HEK293 (cell line): ENCODE measurements at regions not wholly inside any gene's neighbourhood (a gene's known extent, or its start where the extent isn't known, plus 50 kb on each side); places are given as distances from the start of the nearest gene placed in this dataset.

ENCODE experiments used
- BCL11A ChIP-seq: fragments of 450-650 bp; formaldehyde crosslinking; IDR thresholded peaks from 2 replicates; pipeline ENCODE4 v1.5.1; 2016; ENCODE audit warnings: low read depth, missing biosample characterization, missing genetic modification characterization
- TF ChIP-seq, protein P1 (sequence below): fragments of 450-650 bp; formaldehyde crosslinking; IDR thresholded peaks from 2 replicates; pipeline ENCODE4 v1.5.1; 2016; ENCODE audit warnings: missing biosample characterization, missing genetic modification characterization

DNA sequence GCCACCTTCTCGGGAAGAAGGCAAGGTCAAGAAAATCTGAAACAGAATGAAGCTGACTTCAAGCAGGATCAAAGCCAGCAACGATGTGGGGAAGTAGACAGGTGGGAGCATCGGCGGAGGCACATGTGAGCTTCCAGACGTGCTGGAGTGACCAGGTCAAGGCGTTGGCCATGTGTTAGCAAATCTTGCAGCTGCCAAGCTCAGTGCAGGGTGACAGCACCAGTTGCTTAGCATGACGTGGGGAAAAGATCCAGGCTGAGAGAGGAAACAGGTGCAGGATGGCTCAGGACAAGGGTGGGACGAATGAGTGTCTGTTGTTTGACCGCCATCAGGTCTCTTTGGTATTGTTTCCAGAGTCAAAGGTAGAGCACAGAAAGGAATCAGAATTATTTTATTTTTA is 92.3 kb downstream of the TNFSF13B start:
- TF ChIP-seq, protein P1, sequence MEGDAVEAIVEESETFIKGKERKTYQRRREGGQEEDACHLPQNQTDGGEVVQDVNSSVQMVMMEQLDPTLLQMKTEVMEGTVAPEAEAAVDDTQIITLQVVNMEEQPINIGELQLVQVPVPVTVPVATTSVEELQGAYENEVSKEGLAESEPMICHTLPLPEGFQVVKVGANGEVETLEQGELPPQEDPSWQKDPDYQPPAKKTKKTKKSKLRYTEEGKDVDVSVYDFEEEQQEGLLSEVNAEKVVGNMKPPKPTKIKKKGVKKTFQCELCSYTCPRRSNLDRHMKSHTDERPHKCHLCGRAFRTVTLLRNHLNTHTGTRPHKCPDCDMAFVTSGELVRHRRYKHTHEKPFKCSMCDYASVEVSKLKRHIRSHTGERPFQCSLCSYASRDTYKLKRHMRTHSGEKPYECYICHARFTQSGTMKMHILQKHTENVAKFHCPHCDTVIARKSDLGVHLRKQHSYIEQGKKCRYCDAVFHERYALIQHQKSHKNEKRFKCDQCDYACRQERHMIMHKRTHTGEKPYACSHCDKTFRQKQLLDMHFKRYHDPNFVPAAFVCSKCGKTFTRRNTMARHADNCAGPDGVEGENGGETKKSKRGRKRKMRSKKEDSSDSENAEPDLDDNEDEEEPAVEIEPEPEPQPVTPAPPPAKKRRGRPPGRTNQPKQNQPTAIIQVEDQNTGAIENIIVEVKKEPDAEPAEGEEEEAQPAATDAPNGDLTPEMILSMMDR (tag by site-specific recombination): no peak
- TF ChIP-seq BCL11A: no peak
